Fibroblast of skin of back (primary cell): ENCODE measurements at regions not wholly inside any gene's neighbourhood (a gene's known extent, or its start where the extent isn't known, plus 50 kb on each side); places are given as distances from the start of the nearest gene placed in this dataset.

Experiments used
- DNase-seq: peaks from one replicate; pipeline ENCODE4 v3.0.0-alpha.2; 2013

DNA sequence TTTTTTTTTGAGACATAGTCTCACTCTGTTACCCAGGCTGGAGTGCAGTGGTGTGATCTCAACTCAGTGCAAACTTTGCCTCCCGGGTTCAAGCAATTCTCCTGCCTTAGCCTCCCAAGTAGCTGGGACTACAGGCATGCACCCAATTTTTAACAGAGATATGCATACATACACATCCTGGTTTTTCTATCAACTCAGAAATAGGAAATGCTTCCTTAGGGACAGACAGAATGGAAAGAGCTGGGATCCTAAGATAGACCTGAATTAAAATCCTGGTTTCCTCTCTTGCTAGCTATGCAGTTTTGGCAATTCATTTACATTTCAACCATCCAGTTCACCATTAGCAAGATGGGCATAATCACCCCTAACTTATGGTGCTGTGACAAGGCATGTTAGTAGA lies 347.5 kb downstream of the GPAM start:
- peak; percentile 11 for DNase-seq

DNA sequence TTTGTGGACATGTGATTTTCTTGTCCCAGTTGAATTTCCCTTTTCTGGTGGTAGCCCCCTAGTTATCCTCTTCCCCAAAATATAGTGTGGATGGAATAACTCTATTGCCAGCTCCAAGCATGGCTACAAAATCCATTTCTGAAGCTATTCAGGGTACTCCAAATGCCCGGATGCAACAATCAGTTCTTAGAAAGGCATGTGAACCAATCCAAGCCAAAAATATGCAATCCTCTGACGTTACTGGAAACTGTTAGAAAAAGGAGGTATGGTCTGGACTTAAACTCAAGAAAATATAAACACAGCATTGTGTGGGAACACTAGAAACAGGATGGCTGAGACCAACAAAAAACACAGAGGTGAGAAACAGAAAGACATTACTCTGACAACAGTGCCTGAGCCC lies 347.0 kb downstream of the GPAM start:
- peak; percentile 26 for DNase-seq

DNA sequence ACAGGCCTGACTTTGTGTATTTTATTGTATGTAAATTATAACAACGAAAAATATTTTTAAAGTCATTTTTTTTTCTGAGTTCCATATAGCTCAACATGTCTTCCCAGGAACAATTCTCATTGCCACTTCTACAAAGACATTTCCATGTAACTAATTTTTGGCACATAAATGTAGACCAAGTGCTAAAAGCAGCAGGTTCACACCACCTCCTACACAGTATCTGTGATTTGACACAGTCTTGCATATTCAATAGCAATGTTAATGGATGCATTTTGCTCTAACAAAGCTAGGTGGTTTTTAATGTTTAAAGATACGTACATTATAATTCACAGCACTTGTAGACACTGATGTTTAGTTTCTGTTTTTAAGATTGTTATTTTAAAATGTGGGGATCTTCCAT lies 346.5 kb downstream of the GPAM start:
- no peak for DNase-seq

DNA sequence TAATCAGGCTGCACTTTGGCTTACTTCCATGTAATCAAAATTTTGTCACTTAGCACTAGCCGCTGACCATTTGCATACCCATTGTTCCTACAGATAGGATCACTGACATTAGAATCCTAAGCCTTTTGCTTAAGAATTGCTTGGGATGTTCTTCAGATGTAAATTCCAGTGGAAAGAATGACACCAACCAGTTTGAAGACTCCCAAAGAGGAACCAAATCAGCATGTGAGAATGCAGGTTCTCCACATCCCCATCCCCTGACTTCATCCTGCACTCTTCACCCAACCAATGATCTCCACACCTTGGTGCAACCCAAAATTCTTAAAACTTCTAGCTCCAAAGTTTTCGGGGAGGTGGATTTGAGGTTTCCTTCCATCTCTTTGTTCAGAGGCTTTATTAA lies 345.6 kb downstream of the GPAM start:
- no peak for DNase-seq

DNA sequence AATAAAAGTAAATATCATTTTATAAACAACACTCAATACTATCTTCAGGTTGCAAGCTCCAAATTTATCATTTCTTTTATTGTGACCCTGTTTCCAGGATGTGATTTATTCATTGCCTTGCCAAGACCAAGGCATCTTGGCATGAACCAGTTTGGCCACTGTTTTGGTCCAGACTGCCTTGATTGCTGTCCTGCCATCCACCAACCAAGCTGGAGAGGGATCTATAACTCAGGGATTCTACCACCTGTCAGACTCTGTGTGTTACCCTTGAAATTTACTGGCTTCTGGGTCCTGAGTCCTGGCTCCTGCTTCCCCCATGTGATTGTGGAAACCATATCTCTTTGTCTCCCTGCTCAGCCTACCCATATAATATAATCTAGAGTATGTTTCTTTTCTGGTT lies 343.0 kb downstream of the GPAM start:
- no peak for DNase-seq

DNA sequence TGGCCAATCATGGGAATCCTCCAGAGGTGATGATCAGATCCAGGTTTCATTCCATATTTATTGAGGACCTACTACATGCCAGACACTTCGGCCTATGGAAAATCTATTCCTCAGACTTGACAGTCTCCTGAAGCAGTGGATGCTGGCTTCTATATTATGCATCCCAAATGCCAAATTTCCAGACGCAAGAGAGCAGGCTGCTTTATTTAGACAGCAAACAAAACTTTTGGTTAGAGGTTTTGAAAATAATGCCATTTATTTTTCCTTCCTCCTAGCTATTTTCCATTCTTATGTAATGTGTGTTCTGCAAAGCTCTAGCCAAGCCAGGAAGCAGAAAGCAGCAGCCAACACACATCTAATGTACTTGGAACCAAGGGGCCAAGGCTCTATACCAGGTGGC lies 330.8 kb downstream of the GPAM start:
- DNase-seq: no peak

DNA sequence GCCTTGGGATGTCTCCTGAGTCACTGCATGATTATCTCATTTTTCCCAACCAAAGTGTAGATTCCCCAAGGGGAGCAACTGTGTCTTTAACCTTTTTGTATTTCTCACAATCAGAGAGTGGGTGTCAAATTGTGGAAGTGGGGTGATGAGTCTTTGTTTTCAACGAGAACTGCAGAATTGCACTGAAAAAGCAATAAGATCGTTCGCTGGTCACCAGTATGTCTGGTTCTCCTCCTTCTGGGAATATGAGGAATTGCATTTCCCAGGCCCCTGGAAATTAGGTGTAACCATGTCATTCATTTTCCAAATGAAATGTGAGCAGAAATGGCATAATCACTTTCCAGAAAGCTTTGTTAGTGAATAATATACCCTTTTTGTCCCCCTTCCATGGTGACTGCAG lies 326.9 kb downstream of the GPAM start:
- no peak for DNase-seq

DNA sequence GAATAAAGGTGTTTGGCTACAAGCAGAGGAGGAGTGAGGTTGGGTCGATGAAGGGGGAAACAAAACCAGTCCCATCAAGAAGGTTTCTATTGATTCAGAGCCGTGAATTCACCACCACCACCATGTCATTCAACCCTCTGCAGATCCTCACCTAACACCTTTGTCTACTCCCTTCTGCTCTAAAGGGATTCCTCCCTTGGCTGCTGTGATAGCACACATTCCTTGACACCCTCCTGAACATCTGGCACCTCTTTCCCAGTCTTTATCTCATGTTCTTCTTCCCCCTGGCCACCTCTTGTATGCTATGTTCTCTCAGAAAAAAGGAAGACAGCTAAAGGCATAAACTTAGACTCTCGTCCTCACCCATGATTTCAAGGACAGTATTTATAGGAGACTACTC lies 318.0 kb downstream of the GPAM start:
- DNase-seq: no peak

DNA sequence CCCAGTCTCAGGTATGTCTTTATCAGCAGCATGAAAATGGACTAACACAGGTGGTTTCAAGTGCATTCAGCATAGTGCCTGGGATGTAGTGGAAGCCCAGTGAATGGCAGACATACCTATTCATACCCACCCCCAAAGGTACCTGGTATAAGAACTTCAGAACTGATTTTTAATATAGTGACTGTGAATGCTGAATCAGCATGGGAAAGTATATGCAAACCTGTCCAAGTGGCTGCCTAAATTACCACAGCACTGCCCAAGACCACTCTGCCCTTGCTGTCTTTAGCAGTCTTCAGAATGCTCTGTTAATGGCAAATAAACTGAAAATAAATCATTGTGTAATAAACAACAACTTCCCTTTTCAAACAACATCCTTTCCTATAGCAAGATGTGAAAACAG lies 312.1 kb downstream of the GPAM start:
- DNase-seq: no peak

DNA sequence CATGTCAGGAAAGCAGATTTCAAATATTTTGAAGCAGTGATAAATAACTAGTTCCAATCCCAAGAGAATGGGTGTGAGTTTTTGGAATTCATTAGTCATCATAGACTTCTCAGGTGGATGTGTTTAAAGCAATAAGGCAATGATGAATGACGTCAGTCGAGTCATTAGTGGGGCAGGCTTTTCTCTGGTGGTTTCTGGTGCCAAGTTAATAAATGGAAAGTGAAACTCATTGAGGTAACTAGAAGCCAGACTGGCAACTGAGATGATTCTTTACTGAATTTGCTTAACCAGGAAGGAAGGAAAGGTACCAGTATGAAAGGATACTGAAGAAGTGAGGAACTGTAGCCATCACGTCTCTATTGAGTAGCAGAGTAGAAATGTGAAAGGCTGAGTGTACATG lies 311.0 kb downstream of the GPAM start:
- DNase-seq: no peak

DNA sequence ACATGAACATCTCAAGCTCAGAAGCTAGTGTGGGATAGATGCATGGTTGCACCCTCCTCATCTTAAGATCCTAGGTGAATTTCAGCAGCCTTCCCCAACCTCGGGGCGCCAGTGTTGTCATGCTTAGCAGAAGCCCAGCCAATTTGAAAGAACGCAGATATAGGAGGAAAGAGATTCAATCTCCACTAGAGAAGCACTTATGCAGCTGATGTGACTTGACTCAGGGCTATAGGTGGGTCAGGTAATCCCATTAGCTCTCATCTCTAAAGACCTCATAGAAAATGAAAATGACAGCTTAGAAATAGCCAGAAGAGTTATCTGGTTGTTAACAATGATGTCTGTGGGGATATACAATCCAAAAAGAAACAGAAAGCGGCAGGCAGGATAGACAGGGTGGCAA lies 310.5 kb downstream of the GPAM start:
- no peak for DNase-seq

DNA sequence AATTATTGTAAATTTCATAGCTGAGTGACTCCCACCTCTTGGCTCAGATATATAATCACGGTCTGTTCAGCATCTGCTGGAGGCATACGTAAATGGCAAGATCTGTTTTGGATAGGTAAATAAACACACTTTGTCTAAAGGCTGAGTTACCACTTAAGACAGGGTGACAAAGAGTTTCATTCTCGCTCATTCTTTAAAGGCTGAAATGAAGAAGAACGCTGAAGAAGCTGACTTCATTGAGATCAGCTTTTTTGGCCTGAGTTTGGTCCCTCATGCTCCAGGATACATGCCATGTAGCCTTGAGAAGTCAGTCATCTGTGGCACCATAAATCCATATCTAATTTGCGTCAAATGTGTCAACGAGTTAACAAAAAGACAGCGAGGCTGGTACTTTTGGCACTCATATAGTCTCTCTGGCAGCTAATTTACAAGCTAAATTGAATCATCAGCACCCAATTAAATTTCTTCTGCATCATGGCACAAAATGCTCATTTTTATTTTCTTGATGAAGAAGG lies 309.9 kb downstream of the GPAM start:
- no peak for DNase-seq

DNA sequence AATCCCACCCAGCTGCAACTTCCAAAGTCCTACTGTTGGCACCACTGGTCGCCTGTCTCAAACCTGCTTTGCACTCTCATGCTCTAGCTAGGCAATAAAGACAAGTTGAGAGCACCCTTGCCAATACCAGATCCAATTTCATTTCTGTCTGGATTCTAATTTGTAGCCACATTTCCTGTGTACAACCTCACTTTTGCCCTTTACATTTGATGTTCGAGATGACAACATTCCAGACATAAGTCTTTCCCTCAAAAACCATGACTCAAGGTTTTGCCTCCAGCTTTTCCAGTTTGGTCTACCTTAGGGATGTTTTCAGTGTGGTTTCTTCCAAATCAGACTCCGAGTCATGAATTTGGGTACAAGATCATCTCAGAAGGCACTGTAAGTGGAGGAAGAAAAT lies 309.0 kb downstream of the GPAM start:
- DNase-seq: peak; percentile 49

DNA sequence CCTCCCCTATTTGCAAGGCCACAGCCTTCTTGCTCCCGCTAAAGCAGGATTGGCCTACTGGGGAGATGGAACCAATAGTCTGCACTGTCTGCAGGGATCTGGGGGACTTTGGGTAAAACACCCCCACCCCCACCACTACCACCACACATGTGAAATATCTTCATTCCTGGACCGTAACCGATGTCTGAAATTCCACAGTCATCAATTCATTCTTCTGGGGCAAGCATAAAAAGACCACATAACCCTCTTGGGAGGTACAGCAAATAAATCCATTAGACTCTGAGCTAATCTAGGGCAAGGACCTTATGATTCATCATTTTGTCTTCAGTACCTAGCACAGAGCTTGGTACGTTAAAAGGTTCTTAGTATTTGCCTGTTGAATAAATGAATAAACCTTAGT lies 307.8 kb downstream of the GPAM start:
- peak; percentile 60 for DNase-seq

DNA sequence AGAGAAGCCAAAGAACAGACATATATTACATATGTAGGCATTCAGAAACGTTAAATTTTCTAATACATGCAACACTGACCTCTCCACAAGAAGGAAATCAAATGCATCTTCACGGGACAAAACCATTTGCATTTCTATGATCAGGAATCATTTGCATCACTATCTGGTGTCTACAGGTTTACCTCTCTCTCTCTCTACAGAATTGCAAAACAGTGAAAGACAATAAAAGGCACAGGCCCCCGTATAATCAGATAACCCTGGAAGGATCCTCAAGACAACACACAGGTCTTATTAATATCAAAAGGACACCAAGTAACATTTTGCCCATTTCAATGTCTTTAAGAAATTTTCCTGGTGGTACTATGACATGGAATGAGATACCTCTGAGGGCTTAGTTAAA lies 306.3 kb downstream of the GPAM start:
- DNase-seq: no peak

DNA sequence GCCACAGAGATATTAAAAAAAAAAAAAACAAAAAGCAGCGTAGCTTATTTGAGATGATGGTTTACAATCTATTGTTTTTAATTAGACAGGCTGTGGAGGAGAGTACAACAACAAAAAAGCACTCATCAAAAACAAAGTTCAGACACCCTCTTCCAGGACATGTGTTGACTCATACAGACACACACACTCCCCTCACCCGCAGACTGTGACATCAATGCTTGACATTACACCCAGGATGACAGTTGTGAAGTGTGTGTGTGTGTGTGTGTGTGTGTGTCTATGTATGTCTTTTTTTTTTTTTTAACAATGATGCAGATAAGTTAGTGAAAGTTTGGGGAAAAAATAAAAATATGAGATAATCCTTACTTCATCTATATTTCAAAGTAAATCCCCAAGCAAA lies 303.6 kb downstream of the GPAM start:
- peak; percentile 24 for DNase-seq

DNA sequence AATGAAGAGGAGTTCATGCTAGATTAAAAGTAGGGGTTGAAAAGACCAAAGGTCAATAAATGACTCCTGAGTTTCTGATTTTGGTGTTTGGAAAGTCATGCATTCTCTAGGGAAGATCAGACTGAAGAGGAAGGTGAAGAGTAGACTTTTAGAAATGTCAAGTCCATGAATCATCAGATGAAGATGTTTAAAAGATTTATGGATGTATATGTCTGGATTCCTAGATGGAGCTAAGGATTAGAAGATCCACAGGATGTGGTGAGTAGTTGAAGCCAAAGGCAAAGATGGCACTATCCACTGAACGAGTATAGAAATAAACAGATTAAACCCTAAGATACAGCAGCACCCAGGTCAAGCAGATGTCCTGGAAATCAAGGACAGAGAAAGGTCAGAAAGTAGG lies 298.5 kb downstream of the GPAM start:
- DNase-seq: peak; percentile 5

DNA sequence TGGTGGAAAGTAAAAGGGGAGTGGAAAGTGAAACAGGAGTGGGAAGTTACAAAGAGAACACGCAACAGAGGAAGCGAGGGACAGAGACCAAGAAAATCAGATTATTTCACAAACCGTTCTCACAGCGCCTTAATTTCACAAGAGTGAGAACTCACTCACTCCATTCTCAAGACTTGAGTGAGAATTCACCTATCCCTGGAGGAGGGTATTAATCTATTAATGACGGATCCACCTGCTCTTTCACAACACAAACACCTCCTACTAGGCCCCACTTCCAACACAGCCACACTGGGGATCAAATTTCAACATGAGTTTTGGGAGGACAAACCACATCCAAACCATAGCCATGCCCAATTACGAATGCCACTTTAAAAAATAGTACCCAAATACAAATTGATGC lies 297.6 kb downstream of the GPAM start:
- no peak for DNase-seq

DNA sequence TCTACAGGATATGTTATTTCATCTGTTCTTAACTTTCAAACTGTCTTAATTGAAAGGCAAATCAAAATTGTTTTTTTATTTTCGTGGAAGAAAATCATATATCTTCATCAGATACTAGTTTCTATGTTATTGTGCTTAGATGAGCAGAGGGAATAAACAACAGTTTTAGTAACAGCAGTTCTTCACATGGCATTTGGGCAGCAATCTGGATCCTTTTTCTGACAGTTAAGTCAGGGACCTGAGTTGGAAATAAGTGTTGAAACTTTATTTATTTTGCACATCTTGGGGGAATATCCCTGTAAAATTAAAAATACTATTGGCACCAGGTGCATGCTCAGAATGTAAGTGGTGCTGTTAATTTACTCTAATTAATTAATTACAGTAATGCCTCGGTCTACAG lies 296.3 kb downstream of the GPAM start:
- no peak for DNase-seq

DNA sequence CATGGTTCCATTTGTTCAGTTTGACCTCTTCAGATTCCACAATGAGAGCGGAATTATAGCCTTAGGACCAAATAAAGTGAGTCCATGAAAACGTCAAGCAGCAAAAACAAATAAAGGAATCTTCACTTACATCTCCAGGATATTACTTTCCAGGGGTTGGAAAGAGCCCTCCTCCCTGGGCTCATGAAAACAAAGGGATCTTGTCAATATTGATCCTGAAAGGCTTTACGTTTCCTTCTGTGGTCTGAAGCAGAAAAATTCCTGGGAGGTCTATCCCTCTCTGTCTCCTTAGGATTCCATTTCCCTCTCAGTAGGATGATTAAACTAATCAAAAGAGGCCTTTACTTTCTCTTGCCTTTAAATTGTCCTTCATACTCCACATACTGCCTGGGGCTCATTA lies 293.5 kb downstream of the GPAM start:
- DNase-seq: no peak

DNA sequence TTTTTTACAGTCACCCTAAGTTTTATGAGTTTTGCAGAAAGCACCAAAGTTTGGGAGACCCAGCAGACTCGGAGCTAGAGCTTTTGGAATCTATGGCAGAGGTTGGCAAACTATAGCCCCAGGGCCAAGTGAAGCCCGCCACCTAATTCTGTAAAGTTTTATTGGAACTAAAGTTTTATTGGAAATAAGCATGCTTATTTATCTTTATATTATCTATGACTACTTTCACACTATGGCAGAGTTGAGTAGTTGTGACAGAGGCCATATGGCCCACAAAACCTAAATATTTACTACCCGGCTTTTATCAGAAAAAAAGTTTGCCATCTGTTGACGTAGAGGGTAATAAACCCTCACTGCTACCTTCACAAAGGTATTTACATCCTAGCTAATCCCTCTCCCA lies 267.6 kb downstream of the GPAM start:
- no peak for DNase-seq

DNA sequence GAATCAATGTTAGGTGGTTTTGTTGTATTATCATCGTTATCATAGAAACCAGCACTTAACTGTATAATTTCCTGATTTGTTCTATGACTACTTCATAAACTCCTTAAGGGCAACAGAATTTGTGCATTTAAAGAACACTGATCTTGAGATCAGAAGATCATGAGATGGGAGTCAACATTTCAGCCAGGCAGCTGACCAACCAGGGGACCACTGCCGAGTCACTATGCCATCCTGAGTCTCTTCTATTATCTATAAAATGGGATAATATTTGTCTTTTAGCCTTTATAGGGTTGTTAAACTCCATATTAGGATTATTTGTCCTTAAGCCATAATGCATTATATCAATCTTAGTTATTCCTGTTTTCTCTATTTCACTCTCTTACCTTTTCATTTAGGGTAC lies 261.7 kb downstream of the GPAM start:
- DNase-seq: no peak

DNA sequence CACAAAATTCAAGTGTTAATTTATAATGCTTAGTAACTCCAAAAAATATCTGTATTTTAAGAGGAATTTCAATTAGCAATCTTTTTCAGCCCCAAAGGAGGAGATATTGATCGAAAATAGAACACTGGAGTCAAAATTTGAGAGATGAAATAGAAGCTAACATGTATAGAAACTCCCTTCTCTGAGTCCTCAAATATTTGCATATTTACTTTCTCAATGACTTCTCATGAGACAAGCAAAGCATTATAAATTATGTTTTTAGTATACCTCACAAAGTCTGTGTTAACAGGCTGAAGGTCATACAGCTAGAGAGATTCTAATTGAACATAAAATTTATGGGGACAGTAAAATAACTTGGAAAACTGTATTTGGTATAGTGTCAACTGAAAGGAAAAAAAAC lies 260.5 kb downstream of the GPAM start:
- DNase-seq: no peak

DNA sequence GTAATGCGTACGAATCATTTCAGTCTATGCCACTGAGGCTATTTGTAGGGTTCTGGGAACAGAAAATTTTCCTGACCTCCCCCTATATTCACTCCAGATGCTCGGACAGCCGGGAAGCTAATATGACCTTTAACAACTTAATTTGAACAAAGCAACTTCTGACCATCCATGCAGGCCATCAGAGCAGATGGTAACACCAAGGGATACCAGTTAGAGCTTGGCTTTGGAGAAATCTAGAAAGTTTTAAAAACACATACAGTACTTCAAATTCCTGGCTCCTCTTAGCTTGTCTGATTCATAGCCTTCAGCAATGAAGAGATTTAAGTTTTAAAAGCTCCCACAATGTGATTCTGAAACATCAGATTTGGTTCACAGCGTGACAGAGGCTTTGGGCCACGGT lies 257.3 kb downstream of the GPAM start:
- DNase-seq: no peak

DNA sequence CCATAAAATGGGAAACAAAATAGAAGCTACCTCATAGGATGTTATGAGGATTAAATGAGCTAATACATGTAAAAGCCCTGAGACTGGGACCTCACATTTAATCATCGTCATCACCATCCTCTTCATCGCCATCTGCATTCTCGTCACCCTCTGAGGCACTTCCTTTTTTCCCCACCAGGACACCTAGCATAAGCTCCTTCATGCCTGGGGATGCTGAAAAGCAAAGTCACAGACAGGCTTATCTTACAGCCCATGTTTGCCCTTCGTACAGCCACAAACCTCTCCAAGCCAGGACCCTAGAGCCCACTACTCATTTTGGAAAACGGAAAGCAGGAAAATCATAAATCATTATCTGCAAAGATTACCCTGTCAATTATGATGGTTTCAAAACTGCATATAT lies 249.6 kb downstream of the GPAM start:
- no peak for DNase-seq

DNA sequence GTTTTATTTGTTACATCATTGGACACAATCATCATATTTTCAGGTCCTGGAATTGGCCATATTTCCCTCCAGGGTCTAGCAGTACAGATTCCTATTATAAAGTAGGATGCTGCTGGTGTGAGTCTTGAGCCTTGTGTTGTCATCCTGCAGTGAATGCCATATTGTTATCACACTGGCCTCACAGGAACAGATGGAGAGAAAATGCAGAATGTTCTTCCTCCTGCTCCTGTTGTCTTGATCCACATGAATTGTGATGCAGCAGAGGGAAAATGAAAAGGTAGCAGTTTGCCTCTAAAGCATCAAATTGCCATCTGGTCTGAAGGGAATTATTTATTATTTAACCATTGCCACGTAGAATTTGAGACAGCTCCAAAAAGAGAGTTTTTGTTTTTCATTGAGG lies 248.6 kb downstream of the GPAM start:
- no peak for DNase-seq
